NCI-H2171 treated with DMSO at 0.1 percent for 48 hours (cell line): ENCODE measurements at regions not wholly inside any gene's neighbourhood (a gene's known extent, or its start where the extent isn't known, plus 50 kb on each side); places are given as distances from the start of the nearest gene placed in this dataset.

Experiments
- DNase-seq: peaks from one replicate; lab custom pipeline; 2025; lab: John Stamatoyannopoulos, UW

DNA sequence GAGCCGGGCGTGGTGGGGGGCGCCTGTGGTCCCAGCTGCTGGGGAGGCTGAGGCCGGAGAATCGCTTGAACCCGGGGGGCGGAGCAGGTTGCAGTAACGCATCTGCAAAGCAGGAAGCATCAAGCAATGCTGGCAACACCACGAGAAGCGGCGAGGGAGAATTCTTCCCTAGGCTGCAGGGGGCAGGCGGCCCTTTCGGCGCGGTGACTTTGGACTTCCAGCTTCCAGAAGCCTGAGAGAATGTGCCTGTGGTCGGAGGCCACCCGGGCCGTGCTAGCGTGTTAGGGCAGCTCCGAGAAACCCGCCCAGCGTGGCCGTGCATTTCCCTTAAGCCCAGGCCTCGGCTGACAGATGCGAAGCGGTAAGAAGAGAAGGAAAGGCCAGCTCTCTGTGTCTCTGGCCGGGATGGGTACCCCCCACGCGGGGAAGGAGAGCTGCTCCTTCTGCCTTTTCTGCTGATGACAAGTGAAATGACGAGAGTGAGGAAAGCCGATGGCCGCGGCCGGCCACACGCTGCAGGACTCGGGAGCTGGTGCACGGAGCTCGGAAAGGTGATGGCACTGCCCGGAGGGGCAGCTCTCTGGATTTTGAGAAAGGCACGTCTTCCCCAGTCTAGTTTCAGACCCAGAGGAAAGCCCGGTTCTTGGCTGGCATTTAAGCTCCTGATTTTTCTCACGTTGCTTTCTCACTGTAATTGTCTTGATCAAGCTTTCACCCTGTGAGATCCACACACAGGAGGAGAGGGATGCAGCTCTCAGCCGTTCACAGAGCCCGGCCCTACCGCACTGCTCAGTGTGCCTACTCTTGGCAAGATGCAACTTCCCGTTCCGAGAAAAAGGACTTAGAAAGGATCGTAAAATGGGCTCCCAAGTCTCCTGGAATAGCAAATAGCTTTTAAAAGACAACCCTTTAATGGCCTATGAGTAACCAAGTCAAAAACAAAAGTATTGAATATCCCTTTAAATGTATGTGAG lies 68.3 kb upstream of the EXOC2 start:
- DNase-seq, result no peak

DNA sequence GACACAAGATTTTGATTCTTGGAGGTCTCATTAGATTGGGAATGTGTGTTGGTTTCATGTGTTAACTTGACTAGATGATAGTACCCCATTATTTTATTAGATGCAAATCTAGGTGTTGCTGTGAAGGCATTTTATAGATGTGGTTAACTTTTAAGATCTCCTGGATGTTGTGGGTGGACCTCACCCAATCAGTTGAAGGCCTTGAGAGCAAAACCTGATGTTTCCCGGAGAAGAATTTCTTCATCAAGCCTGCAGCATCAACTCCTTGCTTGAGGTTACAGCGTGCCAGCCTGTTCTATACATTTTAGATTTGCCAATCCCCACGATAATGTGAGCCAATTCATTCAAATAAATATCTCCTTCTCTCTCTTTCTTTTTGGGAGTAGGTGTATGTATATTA lies 66.8 kb upstream of the EXOC2 start:
- DNase-seq, result no peak

DNA sequence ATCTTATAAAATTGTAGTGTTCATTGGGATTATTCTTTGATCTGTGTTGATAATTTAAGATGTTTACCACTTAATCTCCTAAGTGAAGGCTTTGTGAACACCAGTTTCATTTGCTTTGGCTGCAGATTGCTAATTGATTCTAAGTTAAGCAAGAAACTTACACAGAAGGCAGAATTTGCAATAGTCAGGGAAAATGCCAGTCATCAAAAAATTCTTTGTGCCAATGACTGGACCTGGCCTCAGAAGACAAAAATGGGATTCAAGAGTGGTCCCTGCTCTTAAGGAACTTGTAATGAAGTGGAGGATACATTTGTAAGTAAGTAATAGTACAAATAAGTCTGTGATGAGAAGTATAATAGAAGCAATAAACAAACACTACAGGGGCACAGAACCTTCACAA lies 63.3 kb upstream of the EXOC2 start:
- no peak for DNase-seq

DNA sequence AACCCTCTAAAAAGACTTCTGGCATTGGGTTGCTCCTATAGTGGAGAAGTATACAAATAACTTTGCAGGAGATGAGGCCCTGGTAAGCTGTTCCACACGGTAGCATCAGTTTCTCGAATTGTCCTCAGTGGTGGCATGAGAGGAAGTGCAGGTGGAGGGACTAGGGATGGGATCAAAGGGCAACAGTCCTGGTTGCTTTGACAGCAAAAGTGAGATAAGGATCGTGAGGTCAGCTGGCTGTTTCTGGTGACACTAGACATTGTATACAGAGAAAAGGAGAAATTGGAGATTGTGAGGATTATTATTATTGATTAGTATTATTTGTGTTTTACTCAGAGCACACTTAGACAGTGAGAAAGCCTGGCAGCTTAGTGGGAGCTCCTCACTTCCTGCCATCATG lies 61.3 kb upstream of the EXOC2 start:
- DNase-seq, result no peak

GRCh38 chr6:753486-753885 lies 60.5 kb upstream of the EXOC2 start:
- no peak for DNase-seq

DNA sequence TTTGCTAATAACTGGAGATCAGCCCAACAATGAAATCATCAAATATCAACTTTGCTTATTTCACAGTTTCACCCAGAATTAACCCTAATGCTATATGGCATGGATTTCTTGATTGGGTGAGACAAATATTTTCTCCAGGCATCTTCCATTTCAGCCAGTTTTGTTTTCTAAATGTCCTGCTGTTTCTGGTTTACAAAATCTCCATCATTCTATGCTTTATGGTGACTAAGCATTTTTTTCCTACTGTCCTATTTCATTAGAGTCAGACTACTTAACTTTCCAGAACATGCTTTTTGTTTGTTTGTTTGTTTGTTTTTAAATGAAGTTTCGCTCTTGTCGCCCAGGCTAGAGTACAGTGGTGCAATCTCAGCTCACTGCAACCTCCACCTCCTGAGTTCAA lies 59.5 kb upstream of the EXOC2 start:
- DNase-seq, result no peak

GRCh38 chr6:751765-752164 lies 58.8 kb upstream of the EXOC2 start:
- DNase-seq, result no peak

GRCh38 chr6:747921-748320 lies 55.0 kb upstream of the EXOC2 start:
- DNase-seq, result no peak

DNA sequence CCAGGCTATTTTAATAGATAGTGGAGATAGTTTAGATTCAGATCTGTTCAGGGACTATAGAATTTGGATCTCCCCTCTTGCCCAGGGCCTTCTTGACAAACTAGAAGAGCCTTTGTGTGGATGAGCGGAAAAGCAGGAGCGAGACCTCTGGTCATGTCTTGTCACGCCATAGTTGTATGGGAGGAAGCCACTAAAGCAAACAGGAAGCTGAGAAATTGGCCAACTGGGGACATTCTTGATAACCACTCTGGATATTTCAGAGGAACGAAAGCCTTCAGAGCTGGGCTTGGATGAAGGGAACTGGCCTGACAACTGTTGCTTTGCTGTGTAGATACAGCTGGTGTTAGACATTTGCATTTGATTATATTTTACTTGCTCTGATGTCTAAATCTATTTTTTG lies 54.1 kb upstream of the EXOC2 start:
- DNase-seq, result no peak

DNA sequence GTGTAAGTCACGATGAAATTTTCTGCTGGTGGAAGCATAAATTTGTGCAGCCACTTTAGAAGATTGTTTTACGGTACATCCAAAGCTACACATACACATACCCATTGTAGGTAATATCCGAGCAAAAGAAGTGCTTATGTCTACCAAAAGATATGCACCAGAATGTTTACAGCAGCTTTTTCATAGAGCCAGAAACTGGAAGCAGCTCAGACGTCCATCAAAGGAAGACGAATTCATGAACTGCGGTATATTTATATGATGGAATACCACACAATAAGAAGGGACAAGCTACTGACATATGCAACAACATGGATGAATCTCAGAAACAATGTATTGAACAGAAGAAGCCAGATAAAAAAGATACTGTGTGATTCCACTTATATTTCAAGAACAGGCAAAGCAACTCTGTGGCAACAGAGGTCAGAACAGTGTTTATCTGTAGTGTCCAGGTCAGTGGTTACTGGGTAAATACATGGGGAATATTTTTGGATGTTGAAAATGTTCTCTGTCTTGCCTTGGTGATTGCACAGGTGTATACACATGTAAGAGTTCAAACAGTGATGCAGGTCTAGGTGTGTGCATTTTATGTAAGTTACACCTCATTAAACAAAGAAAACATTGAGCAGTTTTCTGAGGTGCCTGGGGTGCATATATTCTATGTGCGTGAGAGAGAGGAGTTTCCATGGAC lies 51.9 kb upstream of the EXOC2 start:
- no peak for DNase-seq

DNA sequence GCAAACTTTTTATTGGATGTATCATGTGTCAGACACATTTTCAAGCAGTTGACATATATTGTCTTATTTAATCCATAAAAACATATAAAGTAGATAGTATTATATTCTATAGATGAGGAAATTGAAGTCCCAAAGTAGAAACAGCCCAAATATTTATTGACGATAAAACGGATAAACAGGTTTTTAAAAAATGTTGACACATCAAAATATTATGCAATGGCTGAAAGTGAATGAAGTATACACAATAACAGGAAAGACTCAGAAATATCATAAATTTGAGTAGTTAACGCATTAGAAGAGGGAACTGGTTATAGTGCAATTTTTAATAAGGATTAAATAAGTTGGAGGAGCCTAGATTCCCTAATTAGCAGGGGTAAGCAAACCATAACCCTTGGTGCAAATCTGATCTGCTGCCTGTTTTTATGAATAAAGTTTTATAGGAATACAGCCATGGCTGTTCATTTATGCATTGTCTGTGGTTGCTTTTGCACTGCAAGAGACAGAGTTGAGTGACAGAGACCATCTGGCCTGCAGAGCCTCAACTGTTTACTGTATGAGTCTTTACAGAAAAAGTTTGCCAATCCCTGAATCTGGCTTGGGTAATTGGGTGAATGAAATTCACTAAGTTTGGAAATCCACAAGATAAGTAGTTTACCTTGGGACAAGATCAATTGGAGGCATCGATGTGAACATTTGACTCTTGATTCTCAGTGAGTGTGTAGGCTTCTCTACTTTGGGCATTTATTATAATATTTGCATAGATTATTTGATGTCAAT lies 50.6 kb upstream of the EXOC2 start:
- DNase-seq, result no peak
